ENCODE measurements at regions not wholly inside any gene's neighbourhood (a gene's known extent, or its start where the extent isn't known, plus 50 kb on each side); places are given as distances from the start of the nearest gene placed in this dataset.

- Histone ChIP-seq H3K36me3 (ENCODE audit: control insufficient read depth in 2 of 2, insufficient read depth in 2 of 2, low read length in 2 of 2) (no peaks in the 10 kb centered on the region), H3K9me3 (ENCODE audit: control insufficient read depth in 2 of 2, low read length in 2 of 2) (no peaks in the 10 kb centered on the region), H3K4me1 (ENCODE audit: control insufficient read depth, insufficient read depth, low read length) (no peaks in the 10 kb centered on the region), H3K9ac (ENCODE audit: low read length in 2 of 2) (no peak overlapping the region), H3K4me3 (ENCODE audit: low read length in 2 of 2) (no peak overlapping the region), H3K27me3 (ENCODE audit: control insufficient read depth in 1 of 2, insufficient read depth in 2 of 2, low read length in 2 of 2) (no peaks in the 10 kb centered on the region), H3K27ac (ENCODE audit: low read length) (no peak overlapping the region)
These were observed 88.6 kb upstream of the KLF14 start for GRCh38 chr7:130822642-130823041.

DNA sequence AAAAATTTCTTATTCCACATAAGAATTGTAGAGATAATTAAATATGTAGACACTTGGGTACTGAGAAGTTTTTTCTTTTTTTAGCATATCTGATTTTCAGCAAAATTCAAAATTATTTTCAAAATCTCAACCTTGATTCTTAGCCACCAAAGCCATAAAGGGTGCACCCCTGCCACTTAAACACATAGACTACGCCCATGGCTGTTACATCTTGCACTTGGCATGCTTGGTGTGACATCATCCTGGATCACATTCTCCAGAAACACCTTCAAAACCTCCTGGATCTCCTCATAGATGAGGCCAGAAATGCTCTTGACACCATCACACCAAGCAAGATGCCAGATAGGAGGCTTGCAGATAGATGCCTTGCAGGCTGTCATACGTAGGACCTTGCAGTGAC is 89.1 kb upstream of the KLF14 start:
- H3K4me3 ChIP-seq (ENCODE audit: low read length in 2 of 2), result no peak overlapping the region
- H3K4me1 ChIP-seq (ENCODE audit: control insufficient read depth, insufficient read depth, low read length), result no peaks in the 10 kb centered on the region
- no peaks in the 10 kb centered on the region for H3K36me3 ChIP-seq (ENCODE audit: control insufficient read depth in 2 of 2, insufficient read depth in 2 of 2, low read length in 2 of 2)
- no peak overlapping the region for H3K9ac ChIP-seq (ENCODE audit: low read length in 2 of 2)
- H3K27me3 ChIP-seq (ENCODE audit: control insufficient read depth in 1 of 2, insufficient read depth in 2 of 2, low read length in 2 of 2), result no peaks in the 10 kb centered on the region
- no peak overlapping the region for H3K27ac ChIP-seq (ENCODE audit: low read length)
- peaks cover 0 to under 1% of the 10 kb centered on the region in 2 donors for H3K9me3 ChIP-seq (ENCODE audit: control insufficient read depth in 2 of 2, low read length in 2 of 2)

- no peak overlapping the region for H3K27ac ChIP-seq (ENCODE audit: low read length)
- H3K9ac ChIP-seq (ENCODE audit: low read length in 2 of 2), result no peak overlapping the region
- peaks cover 0 to 3% of the 10 kb centered on the region in 2 donors for H3K9me3 ChIP-seq (ENCODE audit: control insufficient read depth in 2 of 2, low read length in 2 of 2)
- H3K4me3 ChIP-seq (ENCODE audit: low read length in 2 of 2), result no peak overlapping the region
- H3K27me3 ChIP-seq (ENCODE audit: control insufficient read depth in 1 of 2, insufficient read depth in 2 of 2, low read length in 2 of 2), result no peaks in the 10 kb centered on the region
- H3K36me3 ChIP-seq (ENCODE audit: control insufficient read depth in 2 of 2, insufficient read depth in 2 of 2, low read length in 2 of 2), result no peaks in the 10 kb centered on the region
- H3K4me1 ChIP-seq (ENCODE audit: control insufficient read depth, insufficient read depth, low read length), result no peaks in the 10 kb centered on the region
These were observed 91.8 kb upstream of the KLF14 start for GRCh38 chr7:130825819-130826218.

DNA sequence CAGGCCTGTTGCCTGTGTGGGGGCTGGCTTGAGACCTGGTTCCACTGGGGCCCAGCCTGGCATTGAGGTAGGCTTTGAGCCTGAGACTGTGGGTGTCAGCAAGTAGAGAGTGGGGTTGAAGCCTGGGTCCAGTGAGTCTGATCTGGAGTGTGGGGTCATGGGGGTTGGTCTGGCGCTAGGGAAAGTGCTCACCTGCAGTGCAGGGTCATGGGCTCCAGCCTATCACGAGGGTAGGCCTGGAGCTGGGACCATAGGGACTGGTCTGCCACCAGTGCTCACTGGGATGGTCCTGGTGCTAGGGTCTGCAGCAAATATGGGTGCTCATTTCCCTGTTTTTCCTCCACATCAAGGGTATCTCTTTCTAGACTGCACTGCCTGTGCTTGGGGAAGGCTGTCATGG is 95.4 kb upstream of the KLF14 start:
- no peak overlapping the region for H3K27ac ChIP-seq (ENCODE audit: low read length)
- H3K4me3 ChIP-seq (ENCODE audit: low read length in 2 of 2), result no peak overlapping the region
- H3K4me1 ChIP-seq (ENCODE audit: control insufficient read depth, insufficient read depth, low read length), result no peaks in the 10 kb centered on the region
- H3K9me3 ChIP-seq (ENCODE audit: control insufficient read depth in 2 of 2, low read length in 2 of 2), result peaks cover 0 to 3% of the 10 kb centered on the region in 2 donors
- H3K36me3 ChIP-seq (ENCODE audit: control insufficient read depth in 2 of 2, insufficient read depth in 2 of 2, low read length in 2 of 2), result no peaks in the 10 kb centered on the region
- no peaks in the 10 kb centered on the region for H3K27me3 ChIP-seq (ENCODE audit: control insufficient read depth in 1 of 2, insufficient read depth in 2 of 2, low read length in 2 of 2)
- no peak overlapping the region for H3K9ac ChIP-seq (ENCODE audit: low read length in 2 of 2)

DNA sequence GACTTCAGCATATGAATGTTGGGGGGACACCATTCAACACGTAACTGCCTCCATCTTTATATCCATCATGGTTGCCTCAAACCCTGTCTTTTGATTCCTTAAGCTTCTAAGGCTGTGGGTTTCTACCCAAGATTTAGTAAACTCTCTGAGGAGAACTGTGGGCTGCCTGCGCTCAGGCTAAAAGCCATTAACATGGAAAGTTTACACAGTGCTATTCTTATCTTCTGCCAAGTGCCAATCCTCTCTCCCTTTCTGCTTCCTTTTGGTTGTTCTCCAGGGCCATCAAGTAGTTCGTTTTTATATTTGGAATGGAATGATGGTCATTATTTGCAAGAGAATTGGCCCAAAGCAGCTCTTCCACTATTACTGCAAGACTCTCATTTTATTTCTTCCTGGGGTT is 97.3 kb upstream of the KLF14 start:
- Histone ChIP-seq H3K9me3 (ENCODE audit: control insufficient read depth in 2 of 2, low read length in 2 of 2) (peaks cover 0 to 3% of the 10 kb centered on the region in 2 donors), H3K27me3 (ENCODE audit: control insufficient read depth in 1 of 2, insufficient read depth in 2 of 2, low read length in 2 of 2) (no peaks in the 10 kb centered on the region), H3K4me3 (ENCODE audit: low read length in 2 of 2) (no peak overlapping the region), H3K27ac (ENCODE audit: low read length) (no peak overlapping the region), H3K4me1 (ENCODE audit: control insufficient read depth, insufficient read depth, low read length) (no peaks in the 10 kb centered on the region), H3K36me3 (ENCODE audit: control insufficient read depth in 2 of 2, insufficient read depth in 2 of 2, low read length in 2 of 2) (no peaks in the 10 kb centered on the region), H3K9ac (ENCODE audit: low read length in 2 of 2) (no peak overlapping the region)

- peaks cover 0 to 3% of the 10 kb centered on the region in 2 donors for H3K9me3 ChIP-seq (ENCODE audit: control insufficient read depth in 2 of 2, low read length in 2 of 2)
- no peaks in the 10 kb centered on the region for H3K27me3 ChIP-seq (ENCODE audit: control insufficient read depth in 1 of 2, insufficient read depth in 2 of 2, low read length in 2 of 2)
- H3K9ac ChIP-seq (ENCODE audit: low read length in 2 of 2), result no peak overlapping the region
- H3K4me1 ChIP-seq (ENCODE audit: control insufficient read depth, insufficient read depth, low read length), result no peaks in the 10 kb centered on the region
- H3K27ac ChIP-seq (ENCODE audit: low read length), result no peak overlapping the region
- H3K36me3 ChIP-seq (ENCODE audit: control insufficient read depth in 2 of 2, insufficient read depth in 2 of 2, low read length in 2 of 2), result no peaks in the 10 kb centered on the region
- H3K4me3 ChIP-seq (ENCODE audit: low read length in 2 of 2), result no peak overlapping the region
These were observed 97.9 kb upstream of the KLF14 start for GRCh38 chr7:130831817-130832481.

DNA sequence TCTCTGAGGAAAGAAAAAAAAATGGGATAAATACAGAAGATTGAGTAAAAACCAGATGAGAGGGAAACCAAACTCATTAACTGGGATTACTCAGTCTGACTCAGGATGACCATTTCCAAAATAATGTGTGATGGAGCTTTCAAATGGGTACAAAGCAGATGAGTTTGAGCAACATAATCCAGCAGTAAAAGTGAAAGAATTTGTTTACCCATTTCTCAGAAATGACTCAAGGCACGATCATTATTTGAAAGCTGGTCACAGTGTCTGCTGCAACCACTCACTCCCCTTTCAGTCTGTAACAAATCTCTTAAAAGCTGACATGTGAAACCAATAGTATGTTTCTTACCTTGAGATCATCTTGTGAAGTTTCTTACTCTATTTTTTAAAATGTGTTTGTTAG is 104.7 kb upstream of the KLF14 start:
- H3K4me3 ChIP-seq (ENCODE audit: low read length in 2 of 2), result no peak overlapping the region
- H3K9me3 ChIP-seq (ENCODE audit: control insufficient read depth in 2 of 2, low read length in 2 of 2), result no peaks in the 10 kb centered on the region
- H3K27ac ChIP-seq (ENCODE audit: low read length), result no peak overlapping the region
- no peaks in the 10 kb centered on the region for H3K4me1 ChIP-seq (ENCODE audit: control insufficient read depth, insufficient read depth, low read length)
- no peak overlapping the region for H3K9ac ChIP-seq (ENCODE audit: low read length in 2 of 2)
- H3K36me3 ChIP-seq (ENCODE audit: control insufficient read depth in 2 of 2, insufficient read depth in 2 of 2, low read length in 2 of 2), result no peaks in the 10 kb centered on the region
- H3K27me3 ChIP-seq (ENCODE audit: control insufficient read depth in 1 of 2, insufficient read depth in 2 of 2, low read length in 2 of 2), result peaks cover 0 to 4% of the 10 kb centered on the region in 2 donors

- Histone ChIP-seq H3K27ac (ENCODE audit: low read length) (no peak overlapping the region), H3K27me3 (ENCODE audit: control insufficient read depth in 1 of 2, insufficient read depth in 2 of 2, low read length in 2 of 2) (peaks cover 3 to 4% of the 10 kb centered on the region in 2 donors), H3K9me3 (ENCODE audit: control insufficient read depth in 2 of 2, low read length in 2 of 2) (no peaks in the 10 kb centered on the region), H3K36me3 (ENCODE audit: control insufficient read depth in 2 of 2, insufficient read depth in 2 of 2, low read length in 2 of 2) (no peaks in the 10 kb centered on the region), H3K4me3 (ENCODE audit: low read length in 2 of 2) (no peak overlapping the region), H3K4me1 (ENCODE audit: control insufficient read depth, insufficient read depth, low read length) (no peaks in the 10 kb centered on the region), H3K9ac (ENCODE audit: low read length in 2 of 2) (no peak overlapping the region)
These were observed 106.6 kb upstream of the KLF14 start for GRCh38 chr7:130840599-130840998.

GRCh38 chr7:130841416-130841815 is 107.4 kb upstream of the KLF14 start:
- Histone ChIP-seq H3K27ac (ENCODE audit: low read length) (no peak overlapping the region), H3K4me1 (ENCODE audit: control insufficient read depth, insufficient read depth, low read length) (no peaks in the 10 kb centered on the region), H3K27me3 (ENCODE audit: control insufficient read depth in 1 of 2, insufficient read depth in 2 of 2, low read length in 2 of 2) (peaks cover 3 to 4% of the 10 kb centered on the region in 2 donors), H3K9ac (ENCODE audit: low read length in 2 of 2) (no peak overlapping the region), H3K36me3 (ENCODE audit: control insufficient read depth in 2 of 2, insufficient read depth in 2 of 2, low read length in 2 of 2) (no peaks in the 10 kb centered on the region), H3K4me3 (ENCODE audit: low read length in 2 of 2) (no peak overlapping the region), H3K9me3 (ENCODE audit: control insufficient read depth in 2 of 2, low read length in 2 of 2) (no peaks in the 10 kb centered on the region)

- H3K36me3 ChIP-seq (ENCODE audit: control insufficient read depth in 2 of 2, insufficient read depth in 2 of 2, low read length in 2 of 2), result no peaks in the 10 kb centered on the region
- no peak overlapping the region for H3K4me3 ChIP-seq (ENCODE audit: low read length in 2 of 2)
- H3K27me3 ChIP-seq (ENCODE audit: control insufficient read depth in 1 of 2, insufficient read depth in 2 of 2, low read length in 2 of 2), result peaks cover 3 to 4% of the 10 kb centered on the region in 2 donors
- H3K9ac ChIP-seq (ENCODE audit: low read length in 2 of 2), result no peak overlapping the region
- no peak overlapping the region for H3K27ac ChIP-seq (ENCODE audit: low read length)
- H3K9me3 ChIP-seq (ENCODE audit: control insufficient read depth in 2 of 2, low read length in 2 of 2), result no peaks in the 10 kb centered on the region
- no peaks in the 10 kb centered on the region for H3K4me1 ChIP-seq (ENCODE audit: control insufficient read depth, insufficient read depth, low read length)
These were observed 109.7 kb upstream of the KLF14 start for GRCh38 chr7:130843703-130844102.

DNA sequence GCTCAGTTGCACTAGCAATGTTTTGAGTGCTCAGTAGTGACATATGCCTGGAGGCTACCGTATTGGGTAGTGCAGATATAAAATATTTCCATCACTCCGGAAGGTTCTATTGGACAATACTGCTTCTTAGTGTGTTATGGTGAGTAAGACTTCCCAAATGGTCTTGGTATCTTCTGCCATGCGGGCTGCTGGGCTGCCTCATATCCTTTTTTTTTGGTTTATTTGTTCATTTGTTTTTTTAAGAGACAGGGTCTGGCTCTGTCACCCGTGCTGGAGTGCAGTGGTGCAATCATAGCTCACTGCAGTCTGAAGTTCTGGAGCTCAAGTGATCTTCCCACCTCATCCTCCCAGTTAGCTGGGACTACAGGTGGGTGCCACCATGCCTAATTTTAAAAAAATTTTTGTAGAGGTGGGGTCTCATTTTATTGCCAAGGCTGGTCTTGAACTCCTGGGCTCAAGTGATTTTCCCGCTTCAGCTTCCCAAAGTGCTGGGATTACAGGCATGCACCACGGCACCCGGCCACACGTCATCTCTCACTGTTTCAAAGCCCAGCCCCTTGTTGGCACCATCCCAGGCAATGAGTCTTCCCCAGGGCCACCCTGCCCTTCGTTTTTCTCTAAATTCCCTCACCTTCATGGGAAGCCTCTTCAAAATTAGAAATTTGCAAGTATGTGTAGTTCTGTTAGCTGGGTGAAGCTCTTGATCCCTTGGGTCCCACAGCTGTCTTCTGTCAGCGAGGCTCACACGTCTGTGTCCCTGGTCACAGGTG is 111.0 kb upstream of the KLF14 start:
- Histone ChIP-seq H3K27me3 (ENCODE audit: control insufficient read depth in 1 of 2, insufficient read depth in 2 of 2, low read length in 2 of 2) (peaks cover 3 to 4% of the 10 kb centered on the region in 2 donors), H3K9me3 (ENCODE audit: control insufficient read depth in 2 of 2, low read length in 2 of 2) (no peaks in the 10 kb centered on the region), H3K4me1 (ENCODE audit: control insufficient read depth, insufficient read depth, low read length) (no peaks in the 10 kb centered on the region), H3K9ac (ENCODE audit: low read length in 2 of 2) (no peak overlapping the region), H3K27ac (ENCODE audit: low read length) (no peak overlapping the region), H3K36me3 (ENCODE audit: control insufficient read depth in 2 of 2, insufficient read depth in 2 of 2, low read length in 2 of 2) (no peaks in the 10 kb centered on the region), H3K4me3 (ENCODE audit: low read length in 2 of 2) (no peak overlapping the region)

Data from stomach smooth muscle (tissue), 2 donors.